ENCODE measurements at regions not wholly inside any gene's neighbourhood (a gene's known extent, or its start where the extent isn't known, plus 50 kb on each side); places are given as distances from the start of the nearest gene placed in this dataset.

DNA sequence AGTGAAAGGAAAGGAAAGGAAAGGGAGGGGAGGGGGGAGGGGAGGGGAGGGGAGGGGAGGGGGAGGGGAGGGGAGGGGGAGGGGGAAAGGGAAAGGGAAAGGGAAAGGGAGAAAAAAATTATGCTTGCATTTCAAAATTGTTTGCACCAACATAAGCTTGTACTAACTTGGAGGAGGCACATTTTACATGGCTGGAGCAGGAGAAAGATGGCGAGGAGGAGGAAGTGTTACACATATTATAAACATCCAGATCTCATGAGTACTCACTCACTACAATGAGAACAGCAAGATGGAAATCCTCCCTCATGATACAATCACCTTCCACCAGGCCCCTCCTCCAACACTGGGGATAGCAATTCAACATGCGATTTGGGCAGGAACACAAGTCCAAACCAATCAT, 660.2 kb upstream of the CDH2 start:
- TF ChIP-seq, protein P1, sequence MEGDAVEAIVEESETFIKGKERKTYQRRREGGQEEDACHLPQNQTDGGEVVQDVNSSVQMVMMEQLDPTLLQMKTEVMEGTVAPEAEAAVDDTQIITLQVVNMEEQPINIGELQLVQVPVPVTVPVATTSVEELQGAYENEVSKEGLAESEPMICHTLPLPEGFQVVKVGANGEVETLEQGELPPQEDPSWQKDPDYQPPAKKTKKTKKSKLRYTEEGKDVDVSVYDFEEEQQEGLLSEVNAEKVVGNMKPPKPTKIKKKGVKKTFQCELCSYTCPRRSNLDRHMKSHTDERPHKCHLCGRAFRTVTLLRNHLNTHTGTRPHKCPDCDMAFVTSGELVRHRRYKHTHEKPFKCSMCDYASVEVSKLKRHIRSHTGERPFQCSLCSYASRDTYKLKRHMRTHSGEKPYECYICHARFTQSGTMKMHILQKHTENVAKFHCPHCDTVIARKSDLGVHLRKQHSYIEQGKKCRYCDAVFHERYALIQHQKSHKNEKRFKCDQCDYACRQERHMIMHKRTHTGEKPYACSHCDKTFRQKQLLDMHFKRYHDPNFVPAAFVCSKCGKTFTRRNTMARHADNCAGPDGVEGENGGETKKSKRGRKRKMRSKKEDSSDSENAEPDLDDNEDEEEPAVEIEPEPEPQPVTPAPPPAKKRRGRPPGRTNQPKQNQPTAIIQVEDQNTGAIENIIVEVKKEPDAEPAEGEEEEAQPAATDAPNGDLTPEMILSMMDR (IDR thresholded peaks at IDR 0.05), result no peak
- no peak for TF ChIP-seq POLR2A (IDR thresholded peaks at IDR 0.05)
- TF ChIP-seq POLR2AphosphoS5 (IDR thresholded peaks at IDR 0.05), result no peak
